GM06990 (cell line): ENCODE measurements at regions not wholly inside any gene's neighbourhood (a gene's known extent, or its start where the extent isn't known, plus 50 kb on each side); places are given as distances from the start of the nearest gene placed in this dataset.

Experiments used
- DNase-seq: peaks from one replicate; pipeline ENCODE4 v3.0.0-alpha.2; 2011; ENCODE audit not compliant: insufficient read length; ENCODE audit errors: extremely low read depth
- H3K27me3 ChIP-seq: replicated peaks from 2 replicates; pipeline ENCODE4 v1.6.0; 2011; ENCODE audit warnings: low read length; ENCODE audit not compliant: control insufficient read depth, insufficient read depth
- H3K36me3 ChIP-seq: 2 replicates; pipeline ENCODE4 v1.5.1; 2011; ENCODE audit warnings: low read length; ENCODE audit not compliant: control insufficient read depth, insufficient read depth
- H3K4me3 ChIP-seq: replicated peaks from 2 replicates; pipeline ENCODE4 v1.5.1; 2011; ENCODE audit warnings: low read depth, mild to moderate bottlenecking, control low read depth, low read length
- TF ChIP-seq, protein P1 (sequence below): IDR thresholded peaks from 2 replicates; pipeline ENCODE4 v1.5.1; 2011; ENCODE audit warnings: low read length, control low read depth, mild to moderate bottlenecking, inconsistent platforms; ENCODE audit not compliant: insufficient read depth, poor library complexity, severe bottlenecking

DNA sequence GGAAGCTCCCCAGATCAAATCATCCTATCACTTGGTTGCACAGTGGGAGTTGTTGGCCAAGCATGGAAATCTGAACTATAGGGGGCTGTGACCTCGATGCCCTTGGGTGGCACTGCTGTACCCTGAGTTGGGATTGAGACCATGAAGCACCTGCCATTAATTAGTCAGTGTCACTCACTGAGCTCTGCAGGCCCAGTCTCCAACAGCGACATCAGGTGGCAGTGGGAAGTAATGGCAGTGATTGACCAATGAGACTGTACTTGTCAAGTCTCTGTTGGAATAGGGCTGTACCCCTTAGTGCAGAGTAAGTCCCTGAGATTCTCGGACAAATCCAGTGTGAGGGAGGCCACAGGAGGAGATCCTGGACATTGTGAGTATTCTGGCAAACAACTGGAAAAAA is 118.0 kb upstream of the RPL38 start:
- no peak for DNase-seq
- TF ChIP-seq, protein P1, sequence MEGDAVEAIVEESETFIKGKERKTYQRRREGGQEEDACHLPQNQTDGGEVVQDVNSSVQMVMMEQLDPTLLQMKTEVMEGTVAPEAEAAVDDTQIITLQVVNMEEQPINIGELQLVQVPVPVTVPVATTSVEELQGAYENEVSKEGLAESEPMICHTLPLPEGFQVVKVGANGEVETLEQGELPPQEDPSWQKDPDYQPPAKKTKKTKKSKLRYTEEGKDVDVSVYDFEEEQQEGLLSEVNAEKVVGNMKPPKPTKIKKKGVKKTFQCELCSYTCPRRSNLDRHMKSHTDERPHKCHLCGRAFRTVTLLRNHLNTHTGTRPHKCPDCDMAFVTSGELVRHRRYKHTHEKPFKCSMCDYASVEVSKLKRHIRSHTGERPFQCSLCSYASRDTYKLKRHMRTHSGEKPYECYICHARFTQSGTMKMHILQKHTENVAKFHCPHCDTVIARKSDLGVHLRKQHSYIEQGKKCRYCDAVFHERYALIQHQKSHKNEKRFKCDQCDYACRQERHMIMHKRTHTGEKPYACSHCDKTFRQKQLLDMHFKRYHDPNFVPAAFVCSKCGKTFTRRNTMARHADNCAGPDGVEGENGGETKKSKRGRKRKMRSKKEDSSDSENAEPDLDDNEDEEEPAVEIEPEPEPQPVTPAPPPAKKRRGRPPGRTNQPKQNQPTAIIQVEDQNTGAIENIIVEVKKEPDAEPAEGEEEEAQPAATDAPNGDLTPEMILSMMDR: peak; percentile 9
- no peaks in the 10 kb centered on the region for H3K27me3 ChIP-seq
- H3K36me3 ChIP-seq: no peaks in the 10 kb centered on the region
- H3K4me3 ChIP-seq: no peak overlapping the region

DNA sequence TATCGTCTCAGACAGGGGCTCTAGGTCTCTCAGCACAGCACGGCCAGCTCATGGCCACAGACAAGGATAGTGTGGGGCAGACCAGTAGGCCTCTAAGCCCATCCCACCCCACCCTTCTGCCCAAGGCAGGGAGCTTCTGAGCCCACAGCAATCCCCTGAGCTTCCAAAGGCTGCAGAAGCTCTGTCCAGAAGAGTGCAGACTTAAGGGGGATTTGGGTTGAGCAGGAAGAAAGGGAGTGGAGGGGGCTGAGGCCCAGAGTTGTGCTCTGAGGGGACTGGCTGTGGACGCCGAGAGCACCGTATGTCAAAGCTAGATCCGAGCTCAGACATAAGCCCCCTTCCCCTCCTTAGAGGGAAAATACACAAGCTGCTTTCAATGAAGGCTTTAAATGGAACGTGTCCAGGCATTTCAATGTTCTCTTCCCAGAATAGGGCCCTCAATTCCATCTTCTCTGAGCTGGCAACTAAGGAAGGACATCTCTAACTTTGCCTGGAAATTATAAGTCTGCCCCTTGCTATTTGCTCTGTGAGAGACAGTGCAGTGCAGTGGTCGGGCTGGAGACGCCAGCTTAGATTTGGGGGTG is 116.4 kb upstream of the RPL38 start:
- H3K27me3 ChIP-seq: no peaks in the 10 kb centered on the region
- TF ChIP-seq, protein P1: no peak
- DNase-seq: no peak
- H3K36me3 ChIP-seq: no peaks in the 10 kb centered on the region
- H3K4me3 ChIP-seq: no peak overlapping the region

DNA sequence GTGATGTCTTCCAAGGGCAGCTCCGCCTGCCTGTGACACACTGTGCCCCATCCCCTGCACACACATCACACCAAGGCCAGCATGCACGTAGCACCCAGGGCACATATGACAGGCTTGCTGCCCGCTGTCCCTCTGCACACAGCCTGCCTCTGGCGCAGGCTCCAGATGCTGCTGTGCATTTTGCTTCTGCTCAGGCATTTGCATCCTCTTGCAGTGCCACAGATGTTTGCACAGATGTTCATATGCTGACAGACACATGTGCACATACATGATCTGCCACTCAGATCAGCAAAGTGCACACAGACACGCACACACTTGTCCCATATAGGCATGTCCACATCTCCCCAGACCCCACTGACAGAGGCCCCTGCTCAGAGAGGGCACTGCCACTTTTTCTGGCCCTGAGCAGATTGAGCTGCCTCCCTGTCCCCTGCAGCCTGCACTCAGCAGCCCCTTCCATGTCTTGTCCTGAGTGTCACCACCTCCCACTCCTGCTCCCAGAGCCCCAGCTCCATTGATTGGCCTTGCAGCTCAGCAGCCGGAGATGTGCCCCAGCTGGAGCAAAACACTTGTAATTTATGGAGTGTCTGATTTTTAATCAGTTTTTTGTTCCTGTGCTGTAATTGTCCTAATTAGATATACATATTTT is 115.1 kb upstream of the RPL38 start:
- TF ChIP-seq, protein P1: no peak
- Histone ChIP-seq H3K4me3 (no peak overlapping the region), H3K27me3 (no peaks in the 10 kb centered on the region), H3K36me3 (no peaks in the 10 kb centered on the region)
- no peak for DNase-seq

DNA sequence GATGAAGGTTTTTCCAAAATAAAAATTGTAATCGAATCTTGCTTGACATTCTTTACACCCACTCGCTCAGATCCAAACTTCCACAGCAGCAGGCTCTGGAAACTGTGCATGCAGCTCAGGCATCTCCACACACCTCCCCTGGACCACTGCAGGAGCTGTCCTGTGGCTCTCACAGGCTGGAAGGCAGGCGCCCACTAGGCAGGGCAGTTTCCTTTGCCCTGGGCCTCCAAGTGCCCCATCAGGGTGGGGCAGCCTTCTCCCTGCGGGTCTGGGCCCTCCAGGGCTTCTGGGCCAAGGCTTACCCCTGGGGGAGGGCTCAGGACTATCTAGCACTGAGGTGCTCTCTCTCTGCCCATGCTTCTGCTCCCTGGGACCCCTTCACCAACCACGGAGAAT is 114.5 kb upstream of the RPL38 start:
- no peak for DNase-seq
- Histone ChIP-seq H3K4me3 (no peak overlapping the region), H3K36me3 (no peaks in the 10 kb centered on the region), H3K27me3 (no peaks in the 10 kb centered on the region)
- TF ChIP-seq, protein P1: no peak

DNA sequence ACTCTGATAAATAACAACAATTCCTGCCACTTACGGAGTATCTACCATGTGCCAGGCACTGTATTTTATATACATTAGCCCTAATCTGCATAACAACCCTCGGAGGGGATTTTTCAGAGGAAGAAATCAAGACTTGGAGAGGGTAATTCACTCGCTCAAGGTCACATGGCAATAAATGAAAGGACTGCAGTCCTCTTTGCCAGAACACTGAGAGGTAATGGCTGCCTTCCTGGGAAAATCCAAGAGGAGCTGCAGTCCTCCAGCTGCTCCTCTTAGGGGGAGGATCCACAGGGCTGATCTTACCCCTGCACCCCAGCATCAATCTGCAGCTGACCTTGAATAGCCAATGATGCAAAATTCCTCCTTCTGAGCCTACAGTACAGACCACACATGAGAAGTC is 114.1 kb upstream of the RPL38 start:
- Histone ChIP-seq H3K36me3 (no peaks in the 10 kb centered on the region), H3K27me3 (no peaks in the 10 kb centered on the region), H3K4me3 (no peak overlapping the region)
- no peak for DNase-seq
- TF ChIP-seq, protein P1: no peak
